Suprapubic skin (tissue), 4 donors: ENCODE measurements at regions not wholly inside any gene's neighbourhood (a gene's known extent, or its start where the extent isn't known, plus 50 kb on each side); places are given as distances from the start of the nearest gene placed in this dataset.

Experiments used
- DNase-seq, 2 donors: peaks; one replicate each; pipeline ENCODE4 v3.0.0-alpha.2; 2019; ENCODE audit warnings: low spot score in 2 of 2
- H3K27ac ChIP-seq: fragments of 200-600 bp; sonication (generic); one replicate; pipeline ENCODE4 v1.5.1; 2019
- H3K27me3 ChIP-seq: fragments of 200-600 bp; sonication (generic); one replicate; pipeline ENCODE4 v1.5.1; 2019
- H3K36me3 ChIP-seq: fragments of 200-600 bp; sonication (generic); one replicate; pipeline ENCODE4 v1.5.1; 2019
- H3K4me1 ChIP-seq: fragments of 200-600 bp; sonication (generic); one replicate; pipeline ENCODE4 v1.5.1; 2019
- H3K4me3 ChIP-seq: fragments of 200-600 bp; sonication (generic); one replicate; pipeline ENCODE4 v1.5.1; 2019; ENCODE audit warnings: mild to moderate bottlenecking
- H3K9me3 ChIP-seq: fragments of 200-600 bp; sonication (generic); one replicate; pipeline ENCODE4 v1.5.1; 2019
- EP300 ChIP-seq: sonication (generic); formaldehyde crosslinking; IDR thresholded peaks from one replicate; pipeline ENCODE4 v1.6.1; 2017; ENCODE audit warnings: antibody characterized with exemption
- POLR2A ChIP-seq, 2 donors: fragments of 450-650 bp; IDR thresholded peaks; one replicate each; pipeline ENCODE4 v1.6.1; 2017; ENCODE audit warnings: antibody characterized with exemption in 2 of 2, mild to moderate bottlenecking in 2 of 2, moderate library complexity in 2 of 2
- POLR2AphosphoS5 ChIP-seq, 3 donors: sonication (generic); formaldehyde crosslinking; IDR thresholded peaks; one replicate each; pipeline ENCODE4 v1.6.1; 2017; ENCODE audit warnings: antibody characterized with exemption in 3 of 3
- WGBS: methylation state at CpG from one replicate; pipeline ENCODE4 v1.1.5; 2018; 5-methylcytosine and 5-hydroxymethylcytosine counted together
- TF ChIP-seq, protein P1 (sequence below), 2 donors: fragments of 200-600 bp in 1 of 2; fragments of 450-650 bp in 1 of 2; sonication (generic) in 1 of 2; IDR thresholded peaks; one replicate each; pipeline ENCODE4 v1.5.1; 2016 to 2019; ENCODE audit warnings: antibody characterized with exemption in 2 of 2, mild to moderate bottlenecking in 1 of 2, moderate library complexity in 1 of 2

DNA sequence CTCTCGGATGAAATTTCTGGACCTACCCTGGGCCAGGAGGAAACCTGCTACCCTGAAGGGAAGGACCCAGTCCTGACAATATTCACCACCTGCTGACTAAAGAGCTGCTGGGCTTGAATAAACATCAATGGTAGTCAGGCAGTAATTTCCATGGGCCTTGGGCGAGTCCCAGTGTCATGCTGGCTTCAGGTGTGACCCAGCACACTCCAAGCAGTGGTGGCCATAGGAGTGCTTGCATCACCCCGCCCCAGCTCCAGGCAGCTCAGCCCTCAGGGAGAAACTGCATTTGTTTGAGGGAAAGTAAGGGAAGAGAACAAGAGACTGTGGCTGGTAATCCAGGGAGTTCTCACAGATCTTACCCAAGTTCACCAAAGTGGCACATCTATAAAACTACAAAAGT, 261.8 kb upstream of the DCBLD2 start:
- 100% methylated on average over 3 of the region's 3 CpGs for WGBS

DNA sequence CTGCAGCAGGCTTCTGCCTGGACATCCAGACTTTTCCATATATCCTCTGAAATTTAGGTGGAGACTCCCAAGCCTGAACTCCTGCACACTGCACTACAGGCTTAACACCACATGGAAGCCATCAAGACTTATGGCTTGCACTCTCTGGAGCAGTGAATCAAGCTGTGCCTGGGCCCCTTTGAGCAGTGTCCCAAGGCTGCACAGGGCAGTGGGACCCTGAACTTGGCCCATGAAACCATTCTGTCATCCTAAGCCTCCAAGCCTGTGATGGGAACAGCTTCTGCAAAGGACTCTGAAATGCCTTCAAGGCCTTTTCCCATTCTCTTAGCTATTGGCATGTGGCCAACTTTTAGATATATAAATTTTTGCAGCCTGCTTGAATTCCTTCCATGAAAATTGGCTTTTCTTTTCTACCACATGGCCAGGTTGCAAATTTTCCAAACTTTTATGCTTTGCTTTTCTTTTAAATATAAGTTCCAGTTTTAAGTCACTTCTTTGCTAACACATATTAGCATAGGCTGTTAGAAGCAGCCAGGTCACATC, 257.8 kb upstream of the DCBLD2 start:
- no peak for DNase-seq
- no peaks in the 10 kb centered on the region for H3K36me3 ChIP-seq
- no peaks in the 10 kb centered on the region for H3K27me3 ChIP-seq
- H3K4me1 ChIP-seq: no peaks in the 10 kb centered on the region
- no peak overlapping the region for H3K4me3 ChIP-seq
- no peak overlapping the region for H3K27ac ChIP-seq
- TF ChIP-seq POLR2AphosphoS5 (IDR thresholded peaks at IDR 0.05) (no peak), POLR2A (IDR thresholded peaks at IDR 0.05) (no peak), EP300 (no peak)
- TF ChIP-seq, protein P1, sequence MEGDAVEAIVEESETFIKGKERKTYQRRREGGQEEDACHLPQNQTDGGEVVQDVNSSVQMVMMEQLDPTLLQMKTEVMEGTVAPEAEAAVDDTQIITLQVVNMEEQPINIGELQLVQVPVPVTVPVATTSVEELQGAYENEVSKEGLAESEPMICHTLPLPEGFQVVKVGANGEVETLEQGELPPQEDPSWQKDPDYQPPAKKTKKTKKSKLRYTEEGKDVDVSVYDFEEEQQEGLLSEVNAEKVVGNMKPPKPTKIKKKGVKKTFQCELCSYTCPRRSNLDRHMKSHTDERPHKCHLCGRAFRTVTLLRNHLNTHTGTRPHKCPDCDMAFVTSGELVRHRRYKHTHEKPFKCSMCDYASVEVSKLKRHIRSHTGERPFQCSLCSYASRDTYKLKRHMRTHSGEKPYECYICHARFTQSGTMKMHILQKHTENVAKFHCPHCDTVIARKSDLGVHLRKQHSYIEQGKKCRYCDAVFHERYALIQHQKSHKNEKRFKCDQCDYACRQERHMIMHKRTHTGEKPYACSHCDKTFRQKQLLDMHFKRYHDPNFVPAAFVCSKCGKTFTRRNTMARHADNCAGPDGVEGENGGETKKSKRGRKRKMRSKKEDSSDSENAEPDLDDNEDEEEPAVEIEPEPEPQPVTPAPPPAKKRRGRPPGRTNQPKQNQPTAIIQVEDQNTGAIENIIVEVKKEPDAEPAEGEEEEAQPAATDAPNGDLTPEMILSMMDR (IDR thresholded peaks at IDR 0.05): no peak
- H3K9me3 ChIP-seq: peaks cover 14% of the 10 kb centered on the region

More for the DNA sequence above, 261.8 kb upstream of the DCBLD2 start:
- no peak for DNase-seq
- H3K4me1 ChIP-seq: no peaks in the 10 kb centered on the region
- TF ChIP-seq POLR2A (IDR thresholded peaks at IDR 0.05) (no peak), EP300 (no peak), POLR2AphosphoS5 (IDR thresholded peaks at IDR 0.05) (no peak)
- TF ChIP-seq, protein P1 (IDR thresholded peaks at IDR 0.05): no peak
- peaks cover 10% of the 10 kb centered on the region for H3K9me3 ChIP-seq
- H3K27ac ChIP-seq: no peak overlapping the region
- H3K4me3 ChIP-seq: no peak overlapping the region
- no peaks in the 10 kb centered on the region for H3K36me3 ChIP-seq
- H3K27me3 ChIP-seq: no peaks in the 10 kb centered on the region

DNA sequence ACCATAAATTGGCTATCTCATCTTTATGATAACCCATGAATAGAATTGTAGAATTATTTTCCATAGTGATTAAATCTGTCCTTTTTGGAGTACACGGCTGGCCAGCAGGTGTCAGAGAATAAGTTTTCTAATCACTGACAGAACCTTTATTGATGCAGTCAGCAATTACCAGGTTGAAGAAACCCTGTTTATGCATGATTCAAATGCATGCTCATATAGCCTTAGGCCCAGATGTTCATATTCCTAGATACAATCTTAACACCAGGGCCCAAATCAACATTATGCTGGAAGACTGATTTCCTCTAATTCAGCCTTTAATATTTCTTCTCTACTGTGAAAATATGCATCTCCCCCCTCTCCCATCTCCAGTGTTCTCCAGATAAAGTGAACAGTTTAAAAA, 243.5 kb upstream of the DCBLD2 start:
- no peak overlapping the region for H3K4me3 ChIP-seq
- H3K36me3 ChIP-seq: no peaks in the 10 kb centered on the region
- TF ChIP-seq POLR2A (IDR thresholded peaks at IDR 0.05): no peak
- TF ChIP-seq EP300: no peak
- TF ChIP-seq, protein P1 (IDR thresholded peaks at IDR 0.05): no peak
- no peak for TF ChIP-seq POLR2AphosphoS5 (IDR thresholded peaks at IDR 0.05)
- H3K27me3 ChIP-seq: no peaks in the 10 kb centered on the region
- H3K9me3 ChIP-seq: no peaks in the 10 kb centered on the region
- DNase-seq: no peak
- WGBS: 70% methylated on average over 1 of the region's 1 CpG
- no peaks in the 10 kb centered on the region for H3K4me1 ChIP-seq
- H3K27ac ChIP-seq: no peak overlapping the region

DNA sequence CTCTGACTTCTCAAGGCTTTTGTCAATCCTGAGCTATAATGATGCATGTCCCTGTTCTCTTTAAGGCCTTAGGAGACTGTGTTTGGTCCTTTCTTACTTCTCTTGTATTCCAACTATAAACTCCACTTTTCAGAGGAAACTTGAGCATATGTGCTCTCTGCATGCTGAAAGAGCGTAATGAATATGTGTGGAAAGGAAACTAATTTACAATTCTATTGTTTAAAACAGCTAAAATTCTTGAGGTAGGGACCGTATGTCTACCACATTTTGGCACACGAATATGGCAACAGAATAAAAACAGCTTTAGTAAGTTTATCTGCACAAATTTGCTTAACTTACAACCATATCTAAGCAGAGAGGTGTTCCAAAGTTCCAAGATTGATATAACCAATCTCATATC, 242.0 kb upstream of the DCBLD2 start:
- 51% methylated on average over 3 of the region's 3 CpGs for WGBS
- TF ChIP-seq POLR2AphosphoS5 (IDR thresholded peaks at IDR 0.05) (no peak), EP300 (no peak), POLR2A (IDR thresholded peaks at IDR 0.05) (no peak)
- TF ChIP-seq, protein P1 (IDR thresholded peaks at IDR 0.05): no peak
- Histone ChIP-seq H3K4me3 (no peak overlapping the region), H3K27ac (no peak overlapping the region), H3K4me1 (no peaks in the 10 kb centered on the region), H3K9me3 (no peaks in the 10 kb centered on the region), H3K36me3 (no peaks in the 10 kb centered on the region), H3K27me3 (no peaks in the 10 kb centered on the region)
- no peak for DNase-seq

DNA sequence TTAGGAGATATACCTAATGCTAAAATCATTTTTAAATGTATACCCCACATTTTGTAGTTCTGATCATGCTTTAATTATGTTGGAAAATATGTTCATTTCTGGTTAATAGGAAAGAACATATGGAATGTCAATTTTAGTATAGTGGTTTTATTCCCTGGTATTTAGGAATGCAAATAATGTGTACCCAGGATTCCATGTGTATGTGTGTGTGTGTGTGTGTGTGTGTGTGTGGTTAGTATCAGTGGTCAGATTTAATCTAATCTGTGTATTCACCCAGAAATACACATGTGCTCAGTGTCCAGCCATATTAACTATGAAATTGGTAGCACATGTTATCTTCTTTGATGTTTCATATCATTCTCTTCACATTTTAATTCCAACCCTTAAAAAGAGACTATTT, 233.5 kb upstream of the DCBLD2 start:
- DNase-seq: no peak
- Histone ChIP-seq H3K36me3 (no peaks in the 10 kb centered on the region), H3K4me3 (no peak overlapping the region), H3K27ac (no peak overlapping the region), H3K9me3 (no peaks in the 10 kb centered on the region), H3K27me3 (no peaks in the 10 kb centered on the region), H3K4me1 (no peaks in the 10 kb centered on the region)
- no peak for TF ChIP-seq POLR2AphosphoS5 (IDR thresholded peaks at IDR 0.05)
- TF ChIP-seq EP300: no peak
- no peak for TF ChIP-seq POLR2A (IDR thresholded peaks at IDR 0.05)
- TF ChIP-seq, protein P1 (IDR thresholded peaks at IDR 0.05): no peak
